Mammary epithelial cell (primary cell): ENCODE measurements at regions not wholly inside any gene's neighbourhood (a gene's known extent, or its start where the extent isn't known, plus 50 kb on each side); places are given as distances from the start of the nearest gene placed in this dataset.

Experiments used
- EZH2 ChIP-seq: IDR thresholded peaks from 2 replicates; pipeline ENCODE4 v1.6.1; 2012; ENCODE audit warnings: low read length, inconsistent platforms, borderline replicate concordance
- TF ChIP-seq, protein P1 (sequence below), 2 donors: IDR thresholded peaks in 1 of 2; conservative IDR thresholded peaks in 1 of 2; 2 replicates each; pipeline ENCODE4 v1.5.1; 2011 to 2012; ENCODE audit warnings: inconsistent platforms in 2 of 2, low read length in 2 of 2, mild to moderate bottlenecking in 2 of 2, control low read depth in 1 of 2, low read depth in 1 of 2; ENCODE audit not compliant: insufficient read depth in 1 of 2; ENCODE audit errors: extremely low read depth in 1 of 2

DNA sequence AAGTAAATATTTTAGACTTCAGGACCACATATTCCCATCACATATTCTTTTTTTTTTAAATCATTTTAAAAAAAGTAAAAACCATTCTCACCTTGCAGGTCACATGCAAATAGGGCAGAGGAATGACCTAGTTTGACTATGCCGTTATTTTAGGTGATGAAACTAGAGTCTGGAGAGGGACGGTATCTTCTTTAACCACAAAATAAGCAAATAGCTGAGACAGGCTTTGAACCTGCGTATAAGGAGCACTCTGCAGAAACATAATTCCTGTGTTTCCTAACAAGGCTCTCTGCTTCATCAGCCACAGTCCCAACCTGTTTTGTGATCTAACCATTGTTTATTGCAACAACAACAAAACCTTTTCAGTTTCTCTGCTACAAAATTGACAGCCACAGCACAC, 121.5 kb downstream of the PCTP start:
- TF ChIP-seq, protein P1, sequence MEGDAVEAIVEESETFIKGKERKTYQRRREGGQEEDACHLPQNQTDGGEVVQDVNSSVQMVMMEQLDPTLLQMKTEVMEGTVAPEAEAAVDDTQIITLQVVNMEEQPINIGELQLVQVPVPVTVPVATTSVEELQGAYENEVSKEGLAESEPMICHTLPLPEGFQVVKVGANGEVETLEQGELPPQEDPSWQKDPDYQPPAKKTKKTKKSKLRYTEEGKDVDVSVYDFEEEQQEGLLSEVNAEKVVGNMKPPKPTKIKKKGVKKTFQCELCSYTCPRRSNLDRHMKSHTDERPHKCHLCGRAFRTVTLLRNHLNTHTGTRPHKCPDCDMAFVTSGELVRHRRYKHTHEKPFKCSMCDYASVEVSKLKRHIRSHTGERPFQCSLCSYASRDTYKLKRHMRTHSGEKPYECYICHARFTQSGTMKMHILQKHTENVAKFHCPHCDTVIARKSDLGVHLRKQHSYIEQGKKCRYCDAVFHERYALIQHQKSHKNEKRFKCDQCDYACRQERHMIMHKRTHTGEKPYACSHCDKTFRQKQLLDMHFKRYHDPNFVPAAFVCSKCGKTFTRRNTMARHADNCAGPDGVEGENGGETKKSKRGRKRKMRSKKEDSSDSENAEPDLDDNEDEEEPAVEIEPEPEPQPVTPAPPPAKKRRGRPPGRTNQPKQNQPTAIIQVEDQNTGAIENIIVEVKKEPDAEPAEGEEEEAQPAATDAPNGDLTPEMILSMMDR (conservative IDR thresholded peaks at IDR 0.05 in 1 of 2, IDR thresholded peaks at IDR 0.05 in 1 of 2; ENCODE audit: extremely low read depth in 1 of 2, insufficient read depth in 1 of 2, low read depth in 1 of 2, low read length in 2 of 2) = no peak
- TF ChIP-seq EZH2 = no peak
